Stimulated activated CD4-positive, alpha-beta T cell treated with anti-CD3 and anti-CD28 coated beads, Interleukin-2, amount 100 ng/mL, for 4 hours (primary cell): ENCODE measurements at regions not wholly inside any gene's neighbourhood (a gene's known extent, or its start where the extent isn't known, plus 50 kb on each side); places are given as distances from the start of the nearest gene placed in this dataset.

Experiments
- DNase-seq: peaks from one replicate; pipeline ENCODE4 v3.0.0-alpha.2; 2020; ENCODE audit warnings: low read depth

DNA sequence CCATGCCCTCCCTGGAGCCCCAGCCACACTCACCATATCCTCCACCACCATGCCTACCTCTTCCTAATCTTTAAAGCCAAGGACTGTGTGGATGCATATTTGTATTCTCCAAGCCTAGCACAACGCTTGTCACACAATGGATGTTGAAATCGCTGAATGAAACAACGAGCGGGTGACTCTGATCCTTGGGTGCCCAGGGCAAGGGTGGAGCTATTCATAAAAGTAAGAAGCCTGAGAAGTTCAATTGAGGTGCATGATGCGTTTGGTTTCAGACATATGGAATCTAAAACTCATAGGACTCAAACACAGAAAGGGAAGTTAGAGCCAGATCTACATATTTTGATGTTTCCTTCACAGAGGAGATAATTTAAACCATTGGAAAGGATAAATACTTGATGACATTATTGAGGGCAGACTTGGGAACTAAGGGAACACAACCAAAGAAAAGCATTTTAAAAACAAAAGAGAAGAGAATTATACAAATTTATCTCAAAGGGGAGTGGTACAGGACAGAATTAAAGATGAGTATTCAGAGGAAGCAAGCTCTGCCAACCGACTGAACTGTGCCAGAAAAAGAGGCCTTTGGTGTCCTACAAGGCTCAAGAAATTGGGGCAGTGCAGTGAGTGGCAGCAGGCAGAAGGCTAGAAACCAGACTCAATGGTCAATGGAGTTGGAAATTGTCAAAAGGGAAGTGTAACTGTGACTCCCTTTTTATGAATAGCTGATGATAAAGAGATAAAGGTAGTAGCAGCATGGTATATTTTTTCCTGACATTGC lies 200.6 kb upstream of the NCKAP5 start:
- DNase-seq = no peak

GRCh38 chr2:133773854-133774653 lies 205.8 kb upstream of the NCKAP5 start:
- no peak for DNase-seq

DNA sequence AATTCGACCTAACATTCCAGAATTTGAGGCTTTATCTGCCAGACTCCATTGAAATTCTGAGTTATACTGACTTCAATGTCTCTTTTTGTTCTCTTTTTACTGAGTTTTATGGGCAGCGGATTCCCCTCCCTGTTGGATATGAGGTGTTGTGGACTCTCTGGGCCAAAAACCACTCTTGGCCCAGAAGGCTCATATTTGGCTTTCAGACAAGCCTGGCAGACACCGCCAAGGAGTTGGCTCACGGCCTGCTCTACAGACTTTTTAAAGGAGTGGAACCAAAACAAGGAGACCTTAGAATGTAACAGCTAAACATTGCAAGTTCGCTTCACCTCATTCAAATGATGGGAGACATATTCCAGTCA lies 206.4 kb upstream of the NCKAP5 start:
- DNase-seq = no peak

GRCh38 chr2:133776936-133777573 lies 208.8 kb upstream of the NCKAP5 start:
- no peak for DNase-seq

DNA sequence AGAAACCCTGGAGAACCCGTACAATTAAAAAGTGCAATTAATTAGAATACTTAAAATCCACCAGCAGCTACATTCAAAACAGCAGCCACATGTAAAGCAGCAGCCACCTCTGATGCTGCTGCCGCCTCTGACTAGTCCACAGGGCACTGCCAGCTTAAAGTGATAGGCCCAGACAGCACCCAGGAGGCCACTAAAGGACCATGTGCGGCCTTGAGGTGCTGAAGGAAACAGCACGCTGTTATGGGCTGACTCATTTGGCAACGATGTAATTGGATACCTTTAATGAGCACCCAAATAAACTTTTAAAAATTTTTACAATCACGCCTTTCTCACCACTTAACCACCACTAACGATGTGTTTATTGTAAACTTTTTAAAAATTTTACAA lies 209.3 kb upstream of the NCKAP5 start:
- DNase-seq = no peak

DNA sequence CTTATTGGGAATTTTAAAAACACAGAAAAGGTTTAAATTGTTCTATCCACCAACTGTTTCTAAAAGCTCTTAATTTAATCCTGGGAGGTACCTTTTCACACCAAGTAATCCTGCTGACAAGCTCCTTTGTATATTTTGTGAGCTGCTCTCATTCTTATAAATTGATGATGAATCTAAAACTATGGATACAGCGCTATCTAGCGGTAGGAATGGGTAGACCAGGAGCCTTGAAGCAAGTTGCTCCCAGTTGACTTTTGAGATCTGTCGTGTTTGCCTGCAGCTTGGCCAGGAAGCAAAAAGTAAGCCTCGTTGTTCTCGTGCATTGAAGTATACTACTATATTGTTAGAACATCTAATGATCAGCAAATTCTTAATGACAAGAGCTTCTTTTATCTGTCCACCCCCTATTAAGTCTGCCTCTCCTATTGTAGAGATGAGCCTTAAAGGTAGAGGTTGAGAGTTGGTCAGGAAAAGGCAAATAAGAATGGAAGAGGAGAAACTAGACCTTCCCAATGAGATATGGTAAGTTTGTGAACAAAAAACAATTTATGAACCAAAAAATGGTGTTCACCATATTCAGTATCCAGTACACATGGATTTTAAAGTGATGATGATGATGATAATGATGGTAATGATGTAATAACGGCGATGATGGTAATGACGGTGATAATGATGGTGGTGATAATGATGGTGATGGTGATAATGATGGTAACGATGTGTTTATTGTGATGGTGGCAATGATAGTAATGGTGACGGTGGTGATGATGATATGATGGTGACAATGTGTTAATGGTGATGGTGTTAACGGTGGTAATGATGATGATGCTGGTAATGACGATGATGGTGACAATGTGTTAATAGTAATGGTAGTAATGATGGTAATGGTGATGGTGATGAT lies 212.1 kb upstream of the NCKAP5 start:
- no peak for DNase-seq

DNA sequence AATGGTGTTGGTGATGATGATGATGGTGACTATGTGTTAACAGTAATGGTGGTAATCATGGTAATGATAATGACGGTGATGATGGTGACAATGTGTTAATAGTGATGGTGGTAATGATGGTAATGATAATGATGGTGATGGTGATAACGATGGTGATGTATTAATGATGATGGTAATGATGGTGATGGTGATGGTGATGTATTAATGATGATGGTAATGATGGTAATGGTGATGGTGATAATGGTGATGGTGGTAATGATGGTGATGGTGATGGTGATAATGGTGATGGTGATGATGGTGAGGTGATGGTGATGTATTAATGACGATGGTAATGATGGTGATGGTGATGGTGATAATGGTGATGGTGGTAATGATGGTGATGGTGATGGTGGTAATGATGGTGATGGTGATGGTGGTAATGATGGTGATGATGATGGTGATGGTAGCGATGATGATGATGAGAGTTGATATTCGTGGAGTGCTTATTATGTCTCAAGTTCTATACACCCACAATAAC lies 212.8 kb upstream of the NCKAP5 start:
- no peak for DNase-seq

DNA sequence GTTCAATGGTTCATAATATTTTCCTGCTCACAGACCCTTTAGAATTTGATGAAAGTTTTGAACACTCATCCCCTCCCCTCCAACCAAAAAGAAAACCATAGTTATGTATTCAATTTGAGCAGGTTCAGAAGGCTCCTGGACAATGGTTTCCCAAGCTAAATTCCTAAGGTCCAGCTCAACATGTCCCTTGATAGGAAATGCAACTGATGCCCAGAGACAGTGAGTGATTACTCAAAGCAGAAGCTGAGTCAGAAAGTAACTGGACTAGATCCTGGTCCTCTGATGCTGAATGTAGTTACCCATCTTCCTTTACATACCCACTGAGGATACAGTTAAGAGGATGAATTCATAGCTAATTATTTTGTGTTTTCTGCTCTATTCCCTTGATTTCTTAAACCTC lies 218.9 kb upstream of the NCKAP5 start:
- DNase-seq = no peak

DNA sequence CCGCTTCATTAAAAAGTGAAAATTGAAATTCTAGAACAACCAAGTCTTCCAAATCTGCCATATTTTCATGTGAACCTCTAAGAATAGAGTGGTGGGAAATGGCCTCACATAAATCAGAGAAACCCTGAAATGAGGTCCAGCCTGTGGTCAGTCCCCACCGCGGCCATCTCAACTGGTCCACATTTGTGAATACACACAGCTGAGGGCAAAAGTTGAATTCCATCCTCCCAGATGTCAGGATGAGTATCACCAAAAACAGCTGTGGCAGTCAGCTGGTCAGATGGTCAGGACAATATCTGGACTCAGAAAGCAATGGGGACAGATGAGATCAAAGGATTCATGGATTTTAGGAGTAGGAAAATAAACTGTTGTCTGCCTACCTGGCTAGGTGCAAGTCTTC lies 219.4 kb upstream of the NCKAP5 start:
- DNase-seq = no peak

GRCh38 chr2:133788386-133788785 lies 220.1 kb upstream of the NCKAP5 start:
- no peak for DNase-seq

- no peak for DNase-seq
These were observed 221.5 kb upstream of the NCKAP5 start for GRCh38 chr2:133789743-133790142.

GRCh38 chr2:133790711-133791110 lies 222.4 kb upstream of the NCKAP5 start:
- no peak for DNase-seq

GRCh38 chr2:133791191-133791590 lies 222.9 kb upstream of the NCKAP5 start:
- DNase-seq = no peak

- DNase-seq = no peak
These were observed 224.0 kb upstream of the NCKAP5 start for GRCh38 chr2:133792223-133792622.

DNA sequence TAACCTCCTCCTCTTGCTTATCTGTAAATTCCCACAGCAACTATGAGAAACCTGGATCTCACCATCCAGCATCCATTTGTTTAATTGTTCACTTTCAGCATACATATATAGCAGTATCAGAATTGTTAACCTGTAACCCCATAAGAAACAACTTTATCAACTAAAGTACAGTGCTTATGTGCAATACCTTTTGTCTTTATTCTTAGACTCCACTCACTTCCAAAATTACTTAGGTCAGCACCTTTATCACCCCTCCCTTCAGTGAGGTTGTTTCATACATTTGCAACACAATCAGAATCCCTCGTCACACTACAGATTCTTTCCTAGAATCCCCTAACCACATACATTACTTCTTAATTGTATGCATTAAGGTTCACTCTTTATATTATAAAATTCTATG lies 225.9 kb upstream of the NCKAP5 start:
- DNase-seq = no peak

DNA sequence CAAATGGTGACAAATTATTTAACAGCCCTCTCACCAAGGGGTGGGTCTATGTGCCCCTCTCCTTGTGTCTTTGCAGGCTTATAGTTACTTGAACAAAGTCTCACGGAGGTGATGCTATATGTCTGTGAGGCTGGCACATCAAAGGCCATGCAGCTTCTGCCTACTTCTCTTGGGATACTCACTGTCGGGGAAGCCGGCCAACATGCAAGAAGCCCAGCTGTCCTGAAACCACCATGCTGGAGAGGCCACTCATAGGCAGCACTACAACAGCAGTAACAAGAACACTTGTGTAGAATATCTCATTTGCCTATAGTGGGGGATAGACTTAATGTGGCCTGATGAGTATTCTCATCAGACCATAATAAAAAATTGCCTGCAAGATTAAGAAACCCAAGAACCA lies 233.7 kb upstream of the NCKAP5 start:
- DNase-seq = no peak

DNA sequence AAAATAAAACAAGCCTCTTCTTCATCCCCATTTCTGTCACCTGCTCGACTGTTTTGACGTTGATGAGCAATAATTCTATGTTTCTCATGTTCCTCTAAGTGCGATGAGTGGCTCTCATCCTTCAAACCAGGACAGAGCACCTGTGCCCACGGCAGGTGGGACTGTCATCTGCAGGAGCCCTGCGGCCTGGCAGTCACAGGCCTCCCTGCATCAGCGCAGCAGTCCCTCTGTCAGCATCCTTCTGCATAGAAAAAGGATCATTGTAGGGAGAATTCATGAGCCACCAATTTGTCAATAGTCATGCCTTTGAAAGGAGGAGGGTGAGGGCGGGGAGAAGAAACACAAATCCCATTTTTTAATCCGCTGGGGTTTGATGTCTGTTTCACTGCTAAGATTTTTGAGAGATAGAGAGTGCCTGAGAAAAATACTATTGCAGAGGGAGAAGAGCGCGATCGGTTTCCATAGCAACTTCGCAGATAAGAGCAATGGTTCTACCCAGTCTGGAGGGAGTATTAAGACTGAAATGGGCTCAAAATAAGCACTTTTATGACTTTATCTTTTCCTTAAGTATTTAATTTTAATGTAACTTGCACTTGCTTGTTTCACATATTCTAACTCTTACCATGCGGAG lies 234.3 kb upstream of the NCKAP5 start:
- DNase-seq = no peak

DNA sequence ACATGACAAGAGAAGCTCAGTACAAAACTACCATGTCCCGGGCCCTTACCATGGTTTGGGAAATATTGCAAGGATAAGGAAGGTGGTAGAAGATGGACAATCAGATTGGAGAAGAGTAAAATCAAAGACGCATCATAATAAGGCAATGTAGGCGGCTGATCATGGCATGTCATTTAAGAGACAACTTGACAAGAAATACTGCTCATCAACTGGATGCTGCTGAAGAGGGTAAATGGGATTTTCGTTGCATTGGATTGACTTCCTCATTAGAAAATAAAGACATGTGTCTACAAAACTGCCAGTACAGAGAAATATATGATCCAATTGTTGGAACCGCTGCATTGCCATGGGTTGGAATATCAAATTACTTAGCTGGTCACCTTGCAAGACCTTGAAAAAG lies 238.3 kb upstream of the NCKAP5 start:
- no peak for DNase-seq

DNA sequence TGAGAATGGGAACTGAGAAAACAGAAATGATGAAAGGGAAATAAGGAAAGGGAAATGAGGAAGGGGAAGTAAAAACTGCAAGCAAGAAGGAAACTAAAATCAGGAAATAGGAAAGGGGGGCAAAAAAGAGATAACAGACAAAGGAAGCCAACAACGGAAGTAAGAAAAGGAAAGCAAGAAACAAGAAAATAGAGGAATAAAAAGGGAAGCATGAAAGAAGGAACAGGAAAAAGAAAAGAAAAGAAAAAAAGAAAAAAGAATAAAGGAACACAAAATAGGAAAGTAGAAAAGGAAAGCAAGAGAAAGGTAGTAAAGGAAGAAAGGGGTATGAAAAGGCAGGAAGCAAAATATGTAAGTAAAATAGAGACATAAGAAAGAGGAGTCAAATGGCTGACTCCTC lies 241.2 kb upstream of the NCKAP5 start:
- no peak for DNase-seq

- DNase-seq = no peak
These were observed 242.3 kb upstream of the NCKAP5 start for GRCh38 chr2:133810559-133810958.

- DNase-seq = no peak
These were observed 243.3 kb upstream of the NCKAP5 start for GRCh38 chr2:133811409-133812125.
